ENCODE measurements at regions not wholly inside any gene's neighbourhood (a gene's known extent, or its start where the extent isn't known, plus 50 kb on each side); places are given as distances from the start of the nearest gene placed in this dataset.
"Not testable (repeated sequence)": the region's sequence is repeated elsewhere in the genome, so short reads cannot be mapped to it uniquely, and the experiment has no call there.

GRCh38 chr18:63050667-63051395 lies 268.7 kb downstream of the BCL2 start:
- peaks cover 10% of the 10 kb centered on the region for H3K4me1 Mint-ChIP-seq
- POLR2A ChIA-PET; H3K4me3 Mint-ChIP-seq; H3K27ac Mint-ChIP-seq; H3K9me3 Mint-ChIP-seq (ENCODE audit: low read depth); DNase-seq; H3K36me3 Mint-ChIP-seq (ENCODE audit: low read depth); intact Hi-C loops (cut with DNase I, micrococcal nuclease); H3K27me3 Mint-ChIP-seq; ATAC-seq: not testable (repeated sequence)
- CTCF ChIA-PET, result interaction anchor here (1.1 kb wide), 1 partner anchor 34 kb away, joined by 3 read pairs; no protein-coding TSS in a partner anchor

DNA sequence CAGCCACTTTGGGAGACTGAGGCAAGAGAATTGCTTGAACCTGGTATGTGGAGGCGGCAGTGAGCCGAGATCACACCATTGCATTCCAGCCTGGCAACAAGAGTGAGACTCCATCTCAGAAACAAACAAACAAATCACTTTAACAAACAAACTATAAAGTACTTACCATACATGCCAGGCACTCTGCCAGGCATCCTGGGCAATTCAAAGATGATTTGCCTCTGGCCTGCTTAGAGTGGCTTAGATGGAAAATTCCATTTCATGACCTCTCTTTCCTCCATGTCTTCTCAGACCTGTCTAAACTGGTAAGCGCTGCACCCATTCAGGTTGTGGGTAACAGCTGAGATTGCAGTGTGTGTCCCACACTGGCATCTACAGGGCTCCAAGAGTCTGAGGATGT lies 273.2 kb downstream of the BCL2 start:
- ATAC-seq (no peak), DNase-seq (no peak)
- Mint-ChIP-seq H3K27ac (no peak overlapping the region), H3K4me1 (peaks cover 12% of the 10 kb centered on the region), H3K27me3 (peaks cover 4% of the 10 kb centered on the region), H3K4me3 (no peak overlapping the region), H3K9me3 (ENCODE audit: low read depth) (peaks cover 7% of the 10 kb centered on the region), H3K36me3 (ENCODE audit: low read depth) (no peaks in the 10 kb centered on the region)
- ChIA-PET POLR2A (no interaction called here), CTCF (no interaction called here)
- intact Hi-C loops (cut with DNase I, micrococcal nuclease), result no loop called here

- Mint-ChIP-seq H3K27ac (no peak overlapping the region), H3K4me1 (peaks cover 25% of the 10 kb centered on the region), H3K27me3 (peaks cover 4% of the 10 kb centered on the region), H3K4me3 (no peak overlapping the region), H3K36me3 (ENCODE audit: low read depth) (no peaks in the 10 kb centered on the region), H3K9me3 (ENCODE audit: low read depth) (peaks cover 9% of the 10 kb centered on the region)
- DNase-seq (no peak), ATAC-seq (no peak)
- intact Hi-C loops (cut with DNase I, micrococcal nuclease), result no loop called here
- CTCF ChIA-PET, result interaction anchor here (0.6 to 2.1 kb wide), 4 partner anchors 8 to 296 kb away, joined by 3 to 10 read pairs (median 4); no protein-coding TSS in a partner anchor
- POLR2A ChIA-PET, result interaction anchor here (0.6 kb wide), 1 partner anchor 379 kb away, joined by 3 read pairs; the partner anchor contains the start of gene VPS4B
These were observed 276.1 kb downstream of the BCL2 start for GRCh38 chr18:63043516-63043915.

GRCh38 chr18:63042351-63042750 lies 277.2 kb downstream of the BCL2 start:
- intact Hi-C loops (cut with DNase I, micrococcal nuclease), result no loop called here
- POLR2A ChIA-PET, result no interaction called here
- CTCF ChIA-PET, result interaction anchor here (0.6 to 1.5 kb wide), 5 partner anchors 11 to 398 kb away, joined by 3 to 5 read pairs (median 3); no protein-coding TSS in a partner anchor
- Mint-ChIP-seq H3K36me3 (ENCODE audit: low read depth) (no peaks in the 10 kb centered on the region), H3K9me3 (ENCODE audit: low read depth) (peaks cover 9% of the 10 kb centered on the region), H3K27me3 (peaks cover 4% of the 10 kb centered on the region), H3K27ac (no peak overlapping the region), H3K4me3 (no peak overlapping the region), H3K4me1 (peaks cover 25% of the 10 kb centered on the region)
- ATAC-seq, result peak; percentile 23
- DNase-seq, result no peak

GRCh38 chr18:63040788-63041410 lies 278.7 kb downstream of the BCL2 start:
- Mint-ChIP-seq H3K36me3 (ENCODE audit: low read depth) (no peaks in the 10 kb centered on the region), H3K27me3 (no peaks in the 10 kb centered on the region), H3K9me3 (ENCODE audit: low read depth) (peaks cover 9% of the 10 kb centered on the region), H3K27ac (peak overlapping the region; percentile 13), H3K4me3 (no peak overlapping the region), H3K4me1 (peaks cover 25% of the 10 kb centered on the region)
- CTCF ChIA-PET, result interaction anchor here (0.5 to 1.4 kb wide), 5 partner anchors 11 to 283 kb away, joined by 3 to 5 read pairs (median 3); no protein-coding TSS in a partner anchor
- intact Hi-C loops (cut with DNase I, micrococcal nuclease), result no loop called here
- peak; percentile 88 for ATAC-seq
- POLR2A ChIA-PET, result interaction anchor here (1.0 kb wide), 1 partner anchor 66 kb away, joined by 3 read pairs; no protein-coding TSS in a partner anchor
- DNase-seq, result peak; percentile 41

DNA sequence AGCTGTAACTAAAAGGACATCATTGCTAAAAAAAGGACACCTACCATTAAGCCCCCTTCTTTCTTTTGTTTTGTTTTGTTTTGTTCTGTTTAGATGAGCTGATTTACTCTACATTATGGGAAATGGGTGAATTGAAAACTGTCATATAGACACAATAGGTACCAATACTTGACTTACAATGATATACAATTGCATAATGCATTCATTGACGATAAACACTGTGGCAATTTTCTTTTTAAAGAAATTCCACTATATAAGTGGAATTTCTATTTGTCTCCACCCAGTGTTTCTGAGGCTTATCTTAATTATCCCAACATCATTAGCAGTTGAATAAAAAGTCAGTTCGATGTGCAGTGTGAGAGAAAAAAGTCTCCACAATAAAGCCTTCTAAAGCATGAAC lies 282.1 kb downstream of the BCL2 start:
- Mint-ChIP-seq H3K4me1 (peaks cover 24% of the 10 kb centered on the region), H3K9me3 (ENCODE audit: low read depth) (peaks cover 7% of the 10 kb centered on the region), H3K36me3 (ENCODE audit: low read depth) (no peaks in the 10 kb centered on the region), H3K27ac (no peak overlapping the region), H3K27me3 (no peaks in the 10 kb centered on the region), H3K4me3 (no peak overlapping the region)
- intact Hi-C loops (cut with DNase I, micrococcal nuclease), result no loop called here
- CTCF ChIA-PET, result interaction anchor here (1.1 to 1.6 kb wide), 2 partner anchors 10 to 20 kb away, joined by 4 to 6 read pairs; no protein-coding TSS in a partner anchor
- DNase-seq (no peak), ATAC-seq (no peak)
- POLR2A ChIA-PET, result no interaction called here

- no peaks in the 10 kb centered on the region for H3K36me3 Mint-ChIP-seq (ENCODE audit: low read depth)
- H3K4me3 Mint-ChIP-seq, result no peak overlapping the region
- CTCF ChIA-PET, result interaction anchor here (1.3 to 1.6 kb wide), 2 partner anchors 10 to 15 kb away, joined by 4 read pairs; no protein-coding TSS in a partner anchor
- no peak for ATAC-seq
- peaks cover 4% of the 10 kb centered on the region for H3K27me3 Mint-ChIP-seq
- intact Hi-C loops (cut with DNase I, micrococcal nuclease), result no loop called here
- no peaks in the 10 kb centered on the region for H3K4me1 Mint-ChIP-seq
- peaks cover 2% of the 10 kb centered on the region for H3K9me3 Mint-ChIP-seq (ENCODE audit: low read depth)
- POLR2A ChIA-PET, result no interaction called here
- H3K27ac Mint-ChIP-seq, result no peak overlapping the region
- DNase-seq, result no peak
These were observed 288.2 kb downstream of the BCL2 start for GRCh38 chr18:63031375-63031774.
